ENCODE measurements at regions not wholly inside any gene's neighbourhood (a gene's known extent, or its start where the extent isn't known, plus 50 kb on each side); places are given as distances from the start of the nearest gene placed in this dataset.

GRCh38 chr14:101408077-101408831, 153.0 kb upstream of the DIO3 start:
- DNase-seq (ENCODE audit: low read depth): no peak

GRCh38 chr14:101409006-101409543, 152.2 kb upstream of the DIO3 start:
- no peak for DNase-seq (ENCODE audit: low read depth)

- DNase-seq (ENCODE audit: low read depth): no peak
Observed at GRCh38 chr14:101410126-101410525, 151.2 kb upstream of the DIO3 start.

GRCh38 chr14:101411151-101411550, 150.1 kb upstream of the DIO3 start:
- DNase-seq (ENCODE audit: low read depth): no peak

GRCh38 chr14:101411779-101412178, 149.5 kb upstream of the DIO3 start:
- no peak for DNase-seq (ENCODE audit: low read depth)

GRCh38 chr14:101412739-101413138, 148.6 kb upstream of the DIO3 start:
- DNase-seq (ENCODE audit: low read depth): no peak

- DNase-seq (ENCODE audit: low read depth): no peak
Observed at GRCh38 chr14:101417434-101417833, 143.9 kb upstream of the DIO3 start.

- no peak for DNase-seq (ENCODE audit: low read depth)
Observed at GRCh38 chr14:101418601-101419000, 142.7 kb upstream of the DIO3 start.

GRCh38 chr14:101426466-101426865, 134.8 kb upstream of the DIO3 start:
- DNase-seq (ENCODE audit: low read depth): no peak

GRCh38 chr14:101428409-101428808, 132.9 kb upstream of the DIO3 start:
- DNase-seq (ENCODE audit: low read depth): no peak

GRCh38 chr14:101435546-101435945, 125.7 kb upstream of the DIO3 start:
- DNase-seq (ENCODE audit: low read depth): no peak

GRCh38 chr14:101439023-101439422, 122.3 kb upstream of the DIO3 start:
- no peak for DNase-seq (ENCODE audit: low read depth)

- no peak for DNase-seq (ENCODE audit: low read depth)
Observed at GRCh38 chr14:101440496-101440895, 120.8 kb upstream of the DIO3 start.

GRCh38 chr14:101441710-101442109, 119.6 kb upstream of the DIO3 start:
- no peak for DNase-seq (ENCODE audit: low read depth)

GRCh38 chr14:101442451-101442850, 118.8 kb upstream of the DIO3 start:
- DNase-seq (ENCODE audit: low read depth): peak; percentile 56

- DNase-seq (ENCODE audit: low read depth): no peak
Observed at GRCh38 chr14:101444116-101444515, 117.2 kb upstream of the DIO3 start.

- no peak for DNase-seq (ENCODE audit: low read depth)
Observed at GRCh38 chr14:101445278-101445677, 116.0 kb upstream of the DIO3 start.

GRCh38 chr14:101446387-101446969, 114.8 kb upstream of the DIO3 start:
- no peak for DNase-seq (ENCODE audit: low read depth)

- DNase-seq (ENCODE audit: low read depth): no peak
Observed at GRCh38 chr14:101449114-101449513, 112.2 kb upstream of the DIO3 start.

GRCh38 chr14:101451166-101451565, 110.1 kb upstream of the DIO3 start:
- no peak for DNase-seq (ENCODE audit: low read depth)

- DNase-seq (ENCODE audit: low read depth): no peak
Observed at GRCh38 chr14:101453225-101453624, 108.1 kb upstream of the DIO3 start.

GRCh38 chr14:101454229-101454628, 107.1 kb upstream of the DIO3 start:
- no peak for DNase-seq (ENCODE audit: low read depth)

All from stimulated activated CD8-positive, alpha-beta memory T cell treated with anti-CD3 and anti-CD28 coated beads, Interleukin-4, amount 100 ng/mL, for 24 hours (primary cell).